OCI-LY3 (cell line): ENCODE measurements at regions not wholly inside any gene's neighbourhood (a gene's known extent, or its start where the extent isn't known, plus 50 kb on each side); places are given as distances from the start of the nearest gene placed in this dataset.

Experiments
- H2AFZ ChIP-seq: fragments of 200-600, 300-600 bp; shearing (Covaris generic); 2 replicates; pipeline ENCODE4 v1.6.0; 2014; ENCODE audit warnings: antibody characterized with exemption, low read depth, low read length
- H3K27ac ChIP-seq: fragments of 200-600, 300-600 bp; sonication (generic); 2 replicates; pipeline ENCODE4 v1.5.1; 2014; ENCODE audit warnings: mild to moderate bottlenecking, low read length, moderate library complexity, mixed read lengths
- H3K27me3 ChIP-seq: fragments of 200-600, 300-600 bp; sonication (generic); 2 replicates; pipeline ENCODE4 v1.6.1; 2014; ENCODE audit warnings: low read depth, low read length, mixed read lengths
- H3K36me3 ChIP-seq: fragments of 200-600, 300-600 bp; sonication (generic); replicated peaks from 2 replicates; pipeline ENCODE3; 2014; ENCODE audit warnings: low read depth, low read length, mixed read lengths
- H3K4me1 ChIP-seq: fragments of 300-600, 200-600 bp; sonication (generic); 2 replicates; pipeline ENCODE4 v1.6.1; 2014; ENCODE audit warnings: low read length, mixed read lengths
- H3K4me2 ChIP-seq: fragments of 200-600, 300-600 bp; sonication (generic); 2 replicates; pipeline ENCODE4 v1.6.1; 2014; ENCODE audit warnings: low read length, mixed read lengths
- H3K4me3 ChIP-seq: fragments of 300-600, 200-600 bp; sonication (generic); 2 replicates; pipeline ENCODE4 v1.5.1; 2014; ENCODE audit warnings: antibody characterized with exemption, mild to moderate bottlenecking, low read length, moderate library complexity
- H3K79me2 ChIP-seq: fragments of 300-600, 200-600 bp; shearing (Covaris generic); 2 replicates; pipeline ENCODE4 v1.6.1; 2014; ENCODE audit warnings: mild to moderate bottlenecking, low read length, mixed read lengths
- H3K9ac ChIP-seq: fragments of 300-600, 200-600 bp; shearing (Covaris generic); 2 replicates; pipeline ENCODE4 v1.6.0; 2014; ENCODE audit warnings: mild to moderate bottlenecking, low read length, moderate library complexity
- H3K9me3 ChIP-seq: fragments of 200-600, 300-600 bp; shearing (Covaris generic); 2 replicates; pipeline ENCODE4 v1.6.1; 2014; ENCODE audit warnings: low read length, mixed read lengths; ENCODE audit not compliant: insufficient read depth
- H4K20me1 ChIP-seq: fragments of 200-600, 300-600 bp; sonication (generic); 2 replicates; pipeline ENCODE4 v1.6.1; 2016; ENCODE audit warnings: low read length, mixed read lengths; ENCODE audit not compliant: insufficient read depth
- EZH2phosphoT487 ChIP-seq: fragments of 200-600 bp; shearing (Covaris generic); IDR thresholded peaks from 2 replicates; pipeline ENCODE4 v1.6.1; 2018; ENCODE audit warnings: antibody characterized with exemption, mixed run types, low read depth
- TF ChIP-seq, protein P1 (sequence below): fragments of 200-600, 300-600 bp; sonication (generic); IDR thresholded peaks from 2 replicates; pipeline ENCODE4 v1.5.1; 2014; ENCODE audit warnings: antibody characterized with exemption, low read length, low read depth

DNA sequence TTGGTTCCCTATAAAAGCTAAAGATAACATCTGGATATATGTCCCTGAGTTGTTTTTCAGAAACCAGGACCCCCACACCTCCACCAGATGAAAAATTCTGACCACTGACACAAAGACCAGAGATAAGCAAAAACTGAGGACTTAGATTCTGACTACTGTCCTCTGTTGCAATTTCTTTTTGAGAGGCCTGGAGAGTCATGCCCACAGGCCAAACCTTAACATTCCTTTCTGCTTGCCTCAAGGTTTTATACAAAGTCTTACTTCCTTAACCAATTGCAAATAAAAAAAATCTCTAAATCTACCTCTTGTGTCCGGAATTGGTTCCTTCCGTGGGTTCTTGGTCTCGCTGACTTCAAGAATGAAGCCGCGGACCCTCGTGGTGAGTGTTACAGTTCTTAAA, 228.5 kb downstream of the ABCC12 start:
- TF ChIP-seq, protein P1, sequence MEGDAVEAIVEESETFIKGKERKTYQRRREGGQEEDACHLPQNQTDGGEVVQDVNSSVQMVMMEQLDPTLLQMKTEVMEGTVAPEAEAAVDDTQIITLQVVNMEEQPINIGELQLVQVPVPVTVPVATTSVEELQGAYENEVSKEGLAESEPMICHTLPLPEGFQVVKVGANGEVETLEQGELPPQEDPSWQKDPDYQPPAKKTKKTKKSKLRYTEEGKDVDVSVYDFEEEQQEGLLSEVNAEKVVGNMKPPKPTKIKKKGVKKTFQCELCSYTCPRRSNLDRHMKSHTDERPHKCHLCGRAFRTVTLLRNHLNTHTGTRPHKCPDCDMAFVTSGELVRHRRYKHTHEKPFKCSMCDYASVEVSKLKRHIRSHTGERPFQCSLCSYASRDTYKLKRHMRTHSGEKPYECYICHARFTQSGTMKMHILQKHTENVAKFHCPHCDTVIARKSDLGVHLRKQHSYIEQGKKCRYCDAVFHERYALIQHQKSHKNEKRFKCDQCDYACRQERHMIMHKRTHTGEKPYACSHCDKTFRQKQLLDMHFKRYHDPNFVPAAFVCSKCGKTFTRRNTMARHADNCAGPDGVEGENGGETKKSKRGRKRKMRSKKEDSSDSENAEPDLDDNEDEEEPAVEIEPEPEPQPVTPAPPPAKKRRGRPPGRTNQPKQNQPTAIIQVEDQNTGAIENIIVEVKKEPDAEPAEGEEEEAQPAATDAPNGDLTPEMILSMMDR: no peak
- no peak for TF ChIP-seq EZH2phosphoT487
- Histone ChIP-seq H3K36me3 (no peaks in the 10 kb centered on the region), H4K20me1 (no peaks in the 10 kb centered on the region), H3K9me3 (no peaks in the 10 kb centered on the region), H3K27ac (no peak overlapping the region), H3K4me3 (no peak overlapping the region), H3K27me3 (peaks cover 6% of the 10 kb centered on the region; the same call in 1 of the 2 replicates), H3K79me2 (no peaks in the 10 kb centered on the region), H3K4me2 (no peak overlapping the region), H2AFZ (no peak overlapping the region), H3K9ac (no peak overlapping the region), H3K4me1 (no peaks in the 10 kb centered on the region)

DNA sequence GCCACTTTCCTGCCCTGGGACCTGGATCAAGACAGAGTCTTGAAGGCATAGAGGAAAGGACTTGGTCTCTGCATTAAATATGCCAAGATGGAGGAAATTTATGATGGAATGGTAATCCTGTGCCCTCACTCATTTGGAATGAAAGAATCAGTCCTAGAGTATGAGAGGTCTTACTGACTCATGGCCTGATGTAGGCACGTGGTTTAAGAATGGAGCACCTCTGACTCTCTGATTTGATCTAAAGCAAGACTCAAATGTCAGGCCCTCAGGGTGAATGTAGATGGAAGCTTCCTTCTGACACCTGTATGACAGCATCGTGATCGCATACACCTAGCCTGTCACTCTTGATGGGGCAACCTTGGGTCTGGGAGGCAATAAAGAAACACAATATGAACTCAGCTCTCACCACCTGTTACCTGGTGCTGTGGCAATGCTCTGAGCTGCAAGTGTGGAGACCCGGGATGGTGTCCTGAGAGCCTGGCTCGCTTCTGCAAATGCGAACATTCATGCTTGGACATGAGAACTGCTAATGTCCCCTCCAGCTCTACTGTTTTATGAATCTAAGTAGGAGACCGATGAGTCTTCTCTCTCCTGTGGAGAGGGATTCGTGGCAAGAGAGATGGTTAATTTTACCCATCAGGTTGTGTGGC, 229.9 kb downstream of the ABCC12 start:
- Histone ChIP-seq H3K4me2 (no peak overlapping the region), H3K9ac (no peak overlapping the region), H4K20me1 (no peaks in the 10 kb centered on the region), H3K36me3 (no peaks in the 10 kb centered on the region), H3K27ac (no peak overlapping the region), H3K27me3 (peaks cover 16% of the 10 kb centered on the region; the same call in 1 of the 2 replicates), H3K9me3 (no peaks in the 10 kb centered on the region), H3K79me2 (no peaks in the 10 kb centered on the region), H3K4me1 (no peaks in the 10 kb centered on the region), H2AFZ (no peak overlapping the region), H3K4me3 (no peak overlapping the region)
- no peak for TF ChIP-seq EZH2phosphoT487
- TF ChIP-seq, protein P1: no peak

DNA sequence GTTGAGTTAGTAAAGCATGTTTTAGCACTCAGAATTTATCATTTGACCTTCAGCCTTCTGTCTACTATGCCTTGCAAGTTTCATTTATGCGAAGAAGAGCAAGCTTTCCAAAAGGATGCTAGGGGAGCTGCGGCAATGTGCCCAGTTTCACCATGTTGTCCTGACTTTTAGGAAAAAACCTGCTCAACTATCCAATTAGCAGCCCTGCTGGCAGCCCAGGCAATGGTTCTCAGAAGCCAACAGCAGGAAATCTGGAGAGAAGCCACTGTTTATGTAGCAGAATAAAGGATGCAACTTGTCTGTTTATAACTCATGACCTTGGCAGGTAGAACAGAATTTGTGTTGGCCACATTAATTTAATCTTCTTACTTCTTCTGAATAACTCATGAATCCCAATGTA, 230.8 kb downstream of the ABCC12 start:
- Histone ChIP-seq H3K9me3 (no peaks in the 10 kb centered on the region), H3K4me2 (no peak overlapping the region), H3K27ac (no peak overlapping the region), H3K9ac (no peak overlapping the region), H2AFZ (no peak overlapping the region), H4K20me1 (no peaks in the 10 kb centered on the region), H3K27me3 (peaks cover 23% of the 10 kb centered on the region), H3K79me2 (no peaks in the 10 kb centered on the region), H3K4me1 (no peaks in the 10 kb centered on the region), H3K36me3 (no peaks in the 10 kb centered on the region), H3K4me3 (no peak overlapping the region)
- TF ChIP-seq, protein P1: no peak

DNA sequence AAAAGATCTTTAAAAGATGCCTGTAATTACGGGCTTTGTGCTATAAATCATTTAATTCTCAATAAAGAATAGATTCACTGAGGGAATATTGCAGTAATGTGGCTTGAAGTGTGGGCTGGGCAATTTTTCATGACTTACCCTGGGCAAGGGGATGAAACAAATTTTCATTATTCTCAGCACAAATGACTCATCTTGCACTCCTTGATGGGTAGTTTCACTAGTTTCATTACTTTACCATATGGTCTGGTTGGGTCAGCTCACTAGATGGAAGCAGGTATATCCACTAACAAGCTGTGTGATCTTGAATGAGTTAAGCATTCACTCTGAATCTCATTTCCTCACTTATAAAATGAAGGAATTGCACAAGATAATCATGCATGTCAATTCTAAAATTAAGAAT, 234.3 kb downstream of the ABCC12 start:
- Histone ChIP-seq H3K27me3 (peaks cover 34% of the 10 kb centered on the region), H3K36me3 (no peaks in the 10 kb centered on the region), H4K20me1 (no peaks in the 10 kb centered on the region), H2AFZ (no peak overlapping the region), H3K27ac (no peak overlapping the region), H3K4me3 (no peak overlapping the region), H3K79me2 (no peaks in the 10 kb centered on the region), H3K4me1 (no peaks in the 10 kb centered on the region), H3K4me2 (no peak overlapping the region), H3K9me3 (no peaks in the 10 kb centered on the region), H3K9ac (no peak overlapping the region)
- no peak for TF ChIP-seq EZH2phosphoT487
- TF ChIP-seq, protein P1: no peak
